ENCODE measurements at regions not wholly inside any gene's neighbourhood (a gene's known extent, or its start where the extent isn't known, plus 50 kb on each side); places are given as distances from the start of the nearest gene placed in this dataset.

- H2AFZ ChIP-seq (ENCODE audit: low read depth, low read length): no peak overlapping the region
- H3K9me1 ChIP-seq (replicated peaks; ENCODE audit: control insufficient read depth, extremely low read depth, insufficient read depth, low read length): no peaks in the 10 kb centered on the region
- dilution Hi-C loops (cut with MboI; ENCODE audit: extremely low pct_ligation_motif_present, low sequenced_read_pairs) (no loop called here), intact Hi-C loops (cut with micrococcal nuclease) (no loop called here)
- no peak for FAIRE-seq
- no peak overlapping the region for H3K9ac ChIP-seq (replicated peaks; ENCODE audit: extremely low read depth, insufficient read depth, low read length)
- peaks cover 0 to 2% of the 10 kb centered on the region in 2 experiments for H3K27me3 ChIP-seq (ENCODE audit: control insufficient read depth in 2 of 2, insufficient read depth in 2 of 2, low read length in 2 of 2)
- DNase-seq (ENCODE audit: low read depth, low spot score): no peak
- no peak overlapping the region for H3K4me3 ChIP-seq (replicated peaks in 1 of 3; ENCODE audit: insufficient read depth in 1 of 3, low read depth in 1 of 3, low read length in 3 of 3)
- no peak overlapping the region for H3K27ac ChIP-seq (ENCODE audit: insufficient read depth, low read depth, low read length)
- no peaks in the 10 kb centered on the region for H4K20me1 ChIP-seq (replicated peaks; ENCODE audit: control insufficient read depth, extremely low read depth, insufficient read depth, low read length)
- no peak for TF ChIP-seq CTCF (IDR thresholded peaks at IDR 0.05; ENCODE audit: extremely low read depth in 1 of 2, insufficient read depth in 1 of 2, low read depth in 1 of 2, low read length in 2 of 2)
- no peak for TF ChIP-seq EZH2 (IDR thresholded peaks at IDR 0.05; ENCODE audit: borderline replicate concordance, low read depth, low read length, severe bottlenecking)
- no peak for TF ChIP-seq GATA2 (IDR thresholded peaks at IDR 0.05; ENCODE audit: insufficient read depth, insufficient read length, low read depth, low read length)
- no peak for TF ChIP-seq MAX (IDR thresholded peaks at IDR 0.05; ENCODE audit: insufficient read depth, insufficient read length)
- TF ChIP-seq POLR2AphosphoS5 (IDR thresholded peaks at IDR 0.05; ENCODE audit: insufficient read depth, low read depth, low read length): no peak
- no peak for TF ChIP-seq FOS (IDR thresholded peaks at IDR 0.05; ENCODE audit: borderline replicate concordance, insufficient read depth, low read length)
- no peak for TF ChIP-seq POLR2A (IDR thresholded peaks at IDR 0.05; ENCODE audit: low read depth, low read length)
- no peak for TF ChIP-seq JUN (IDR thresholded peaks at IDR 0.05; ENCODE audit: borderline replicate concordance, insufficient read depth, insufficient read length, low read depth)
- TF ChIP-seq MYC (IDR thresholded peaks at IDR 0.05; ENCODE audit: low read depth, low read length): no peak
- no peaks in the 10 kb centered on the region for H3K4me1 ChIP-seq (ENCODE audit: control insufficient read depth, extremely low read depth, insufficient read depth, low read length)
- no peak overlapping the region for H3K4me2 ChIP-seq (ENCODE audit: insufficient read depth, low read length)
- no TSS peak for BruUV-seq (replicated peaks)
- no peaks in the 10 kb centered on the region for H3K9me3 ChIP-seq (replicated peaks; ENCODE audit: control insufficient read depth, insufficient read depth, low read length)
- H3K79me2 ChIP-seq (ENCODE audit: control insufficient read depth, insufficient read depth, low read length): no peaks in the 10 kb centered on the region
- POLR2A ChIA-PET: no interaction called here
- no peaks in the 10 kb centered on the region for H3K36me3 ChIP-seq (ENCODE audit: control insufficient read depth in 2 of 2, extremely low read depth in 1 of 2, insufficient read depth in 2 of 2, low read length in 2 of 2)
- CTCF ChIA-PET: interaction anchor here (1.2 kb wide), 1 partner anchor 9 kb away, joined by 3 read pairs; no protein-coding TSS in a partner anchor
Measured at GRCh38 chr5:111859031-111859430, 102.0 kb upstream of the NREP start.
